ENCODE measurements at regions not wholly inside any gene's neighbourhood (a gene's known extent, or its start where the extent isn't known, plus 50 kb on each side); places are given as distances from the start of the nearest gene placed in this dataset.

GRCh38 chr7:35386082-35386815 is 132.3 kb upstream of the TBX20 start:
- ChIA-PET CTCF (interaction anchor here (2.2 kb wide), 1 partner anchor 39 kb away, joined by 5 read pairs; no protein-coding TSS in a partner anchor), POLR2A (no interaction called here)
- TF ChIP-seq CTCF (IDR thresholded peaks at IDR 0.05; ENCODE audit: control extremely low read depth, extremely low read depth, low read depth, missing control alignments), result no peak
- DNase-seq (ENCODE audit: extremely low spot score), result no peak

- ChIA-PET CTCF (interaction anchor here (2.2 kb wide), 1 partner anchor 40 kb away, joined by 5 read pairs; no protein-coding TSS in a partner anchor), POLR2A (no interaction called here)
Observed at GRCh38 chr7:35384761-35385700, 131.1 kb upstream of the TBX20 start.

GRCh38 chr7:35380739-35381224 is 126.9 kb upstream of the TBX20 start:
- DNase-seq (ENCODE audit: extremely low spot score), result no peak
- CTCF ChIA-PET, result interaction anchor here (1.0 to 1.2 kb wide), 2 partner anchors 9 to 14 kb away, joined by 3 to 4 read pairs; no protein-coding TSS in a partner anchor
- no peak for TF ChIP-seq CTCF (IDR thresholded peaks at IDR 0.05; ENCODE audit: control extremely low read depth, extremely low read depth, low read depth, missing control alignments)
- POLR2A ChIA-PET, result no interaction called here

More at GRCh38 chr7:35384761-35385700, 131.1 kb upstream of the TBX20 start:
- TF ChIP-seq CTCF (IDR thresholded peaks at IDR 0.05; ENCODE audit: control extremely low read depth, extremely low read depth, low read depth, missing control alignments), result no peak
- no peak for DNase-seq (ENCODE audit: extremely low spot score)

DNA sequence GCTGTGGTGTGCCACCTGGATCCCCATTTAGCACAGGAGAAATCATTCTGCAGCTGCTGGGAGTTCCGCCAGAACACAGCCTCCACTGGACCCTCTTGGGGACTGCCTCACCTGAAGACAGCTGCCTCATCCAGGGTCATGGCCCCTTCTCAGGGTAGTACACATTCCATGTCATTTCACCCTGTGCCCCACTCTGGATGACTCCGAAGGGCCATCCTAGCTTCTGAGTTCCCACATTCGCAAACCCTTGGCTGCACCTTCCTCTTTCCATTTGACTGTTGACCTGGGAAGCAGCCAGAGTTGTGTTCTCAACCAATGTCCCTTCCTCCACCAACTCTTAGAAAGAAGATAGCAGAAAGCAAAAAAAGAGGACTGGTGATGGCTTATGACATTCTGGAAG is 125.6 kb upstream of the TBX20 start:
- TF ChIP-seq CTCF (IDR thresholded peaks at IDR 0.05; ENCODE audit: control extremely low read depth, extremely low read depth, low read depth, missing control alignments), result no peak
- DNase-seq (ENCODE audit: extremely low spot score), result no peak
- ChIA-PET CTCF (interaction anchor here (1.4 kb wide), 1 partner anchor 38 kb away, joined by 3 read pairs; no protein-coding TSS in a partner anchor), POLR2A (no interaction called here)

DNA sequence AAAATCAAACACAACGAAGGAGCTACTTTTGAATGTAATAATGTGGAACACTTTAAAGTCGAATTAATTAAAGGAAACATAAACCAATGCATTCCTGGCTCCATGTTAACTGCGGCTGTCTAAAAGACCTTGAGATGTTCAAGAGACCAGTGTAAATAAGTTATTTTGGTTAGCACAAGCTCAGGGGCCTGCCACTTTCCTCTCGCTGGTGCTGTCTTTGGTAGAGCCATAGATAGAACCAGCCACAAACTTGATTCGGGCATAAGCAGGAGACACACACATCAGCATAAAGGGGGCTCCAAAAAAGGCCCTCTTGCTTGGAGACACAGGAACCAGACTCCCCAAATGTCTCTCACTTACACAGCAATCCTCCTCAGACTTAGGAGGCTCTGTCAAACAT is 121.6 kb upstream of the TBX20 start:
- no peak for DNase-seq (ENCODE audit: extremely low spot score)
- CTCF ChIA-PET, result no interaction called here
- no peak for TF ChIP-seq CTCF (IDR thresholded peaks at IDR 0.05; ENCODE audit: control extremely low read depth, extremely low read depth, low read depth, missing control alignments)
- POLR2A ChIA-PET, result no interaction called here

- DNase-seq (ENCODE audit: extremely low spot score), result no peak
- ChIA-PET CTCF (no interaction called here), POLR2A (no interaction called here)
- no peak for TF ChIP-seq CTCF (IDR thresholded peaks at IDR 0.05; ENCODE audit: control extremely low read depth, extremely low read depth, low read depth, missing control alignments)
Observed at GRCh38 chr7:35374858-35375257, 121.0 kb upstream of the TBX20 start.
